ENCODE measurements at regions not wholly inside any gene's neighbourhood (a gene's known extent, or its start where the extent isn't known, plus 50 kb on each side); places are given as distances from the start of the nearest gene placed in this dataset.

DNA sequence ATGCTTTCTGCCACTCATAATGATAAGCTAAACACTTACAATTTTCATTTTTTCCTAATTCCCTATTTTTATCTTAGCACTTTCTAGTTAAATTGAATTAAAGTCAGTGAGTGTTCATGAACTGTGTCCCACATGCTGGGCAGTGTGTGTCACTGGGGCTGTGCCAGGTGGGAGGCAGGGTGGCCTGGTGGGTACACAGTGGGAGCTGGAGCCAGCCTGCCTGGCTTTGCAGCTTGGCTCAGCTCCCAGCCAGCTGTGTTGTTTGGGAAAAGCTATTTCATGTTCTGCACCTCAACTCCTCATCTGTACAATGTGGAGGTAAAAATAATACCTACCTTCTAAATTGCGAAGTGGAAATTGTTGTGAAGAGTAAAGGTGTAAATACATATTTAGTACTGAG, 238.4 kb downstream of the PLA2G4A start:
- TF ChIP-seq, protein P1, sequence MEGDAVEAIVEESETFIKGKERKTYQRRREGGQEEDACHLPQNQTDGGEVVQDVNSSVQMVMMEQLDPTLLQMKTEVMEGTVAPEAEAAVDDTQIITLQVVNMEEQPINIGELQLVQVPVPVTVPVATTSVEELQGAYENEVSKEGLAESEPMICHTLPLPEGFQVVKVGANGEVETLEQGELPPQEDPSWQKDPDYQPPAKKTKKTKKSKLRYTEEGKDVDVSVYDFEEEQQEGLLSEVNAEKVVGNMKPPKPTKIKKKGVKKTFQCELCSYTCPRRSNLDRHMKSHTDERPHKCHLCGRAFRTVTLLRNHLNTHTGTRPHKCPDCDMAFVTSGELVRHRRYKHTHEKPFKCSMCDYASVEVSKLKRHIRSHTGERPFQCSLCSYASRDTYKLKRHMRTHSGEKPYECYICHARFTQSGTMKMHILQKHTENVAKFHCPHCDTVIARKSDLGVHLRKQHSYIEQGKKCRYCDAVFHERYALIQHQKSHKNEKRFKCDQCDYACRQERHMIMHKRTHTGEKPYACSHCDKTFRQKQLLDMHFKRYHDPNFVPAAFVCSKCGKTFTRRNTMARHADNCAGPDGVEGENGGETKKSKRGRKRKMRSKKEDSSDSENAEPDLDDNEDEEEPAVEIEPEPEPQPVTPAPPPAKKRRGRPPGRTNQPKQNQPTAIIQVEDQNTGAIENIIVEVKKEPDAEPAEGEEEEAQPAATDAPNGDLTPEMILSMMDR (IDR thresholded peaks at IDR 0.05): no peak
- TF ChIP-seq ZFX (IDR thresholded peaks at IDR 0.05; ENCODE audit: borderline replicate concordance): no peak

Measured in 22Rv1 (cell line).